Brain pericyte (primary cell): ENCODE measurements at regions not wholly inside any gene's neighbourhood (a gene's known extent, or its start where the extent isn't known, plus 50 kb on each side); places are given as distances from the start of the nearest gene placed in this dataset.

ENCODE experiments used
- DNase-seq: peaks from one replicate; pipeline ENCODE4 v3.0.0-alpha.2; 2012; ENCODE audit warnings: low read depth, low spot score

GRCh38 chr9:108002371-108002956, 512.9 kb upstream of the KLF4 start:
- peak; percentile 10 for DNase-seq

DNA sequence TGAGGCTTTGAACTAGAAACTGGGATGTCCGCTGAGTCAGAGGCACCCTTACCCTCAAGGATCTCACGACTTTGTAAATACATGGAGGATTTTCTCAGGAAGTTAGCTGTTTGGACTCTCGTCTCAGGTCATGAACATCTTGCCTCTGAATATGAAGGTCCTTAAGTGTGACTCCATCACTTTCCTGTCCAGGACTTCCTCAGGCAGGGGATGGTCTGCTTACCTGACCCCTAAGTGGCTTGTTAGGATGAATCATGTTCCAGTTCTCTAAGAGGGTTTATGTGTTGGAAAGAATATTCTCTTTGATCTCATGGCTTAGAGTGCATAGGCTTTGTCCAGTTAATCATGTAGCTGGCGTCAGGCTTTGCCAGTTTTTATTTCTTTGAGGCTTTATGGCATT, 511.7 kb upstream of the KLF4 start:
- no peak for DNase-seq

DNA sequence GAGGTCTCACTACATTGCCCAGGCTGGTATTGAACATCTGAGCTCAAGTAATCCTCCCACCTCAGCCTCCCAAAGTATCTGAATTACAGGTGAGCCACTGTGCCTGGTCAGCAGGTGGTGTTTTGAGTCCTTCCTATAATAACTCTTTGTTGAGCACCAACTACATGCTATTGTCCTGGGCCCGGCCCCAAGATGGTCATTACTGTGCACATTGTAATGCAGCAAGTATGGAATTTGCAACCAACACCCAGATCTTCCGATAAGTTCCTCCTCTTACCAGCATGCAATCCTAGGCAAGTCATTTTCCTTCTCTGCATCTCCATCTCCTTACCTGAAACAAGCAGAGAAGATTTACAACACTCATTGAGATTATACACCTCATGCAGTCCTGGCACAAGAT, 510.3 kb upstream of the KLF4 start:
- DNase-seq, result no peak

DNA sequence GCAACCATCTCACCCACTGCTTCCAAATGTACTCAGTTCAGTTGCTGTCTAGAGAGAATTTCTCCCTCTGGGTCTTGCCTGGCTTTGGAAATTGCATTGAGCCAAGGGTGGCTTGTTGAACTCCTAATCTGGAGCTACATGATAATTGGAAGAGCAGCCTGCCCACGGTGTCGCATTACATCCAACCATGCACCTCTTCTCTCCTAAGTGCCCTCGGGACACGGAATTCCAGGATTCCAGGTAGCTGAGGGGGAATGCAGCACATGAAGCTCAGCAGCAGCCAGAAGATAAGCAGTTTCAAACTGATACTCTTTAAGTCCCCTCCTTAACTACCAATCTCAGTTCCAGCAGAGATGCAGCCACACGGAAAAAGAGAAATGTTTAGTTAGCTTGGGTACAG, 509.4 kb upstream of the KLF4 start:
- no peak for DNase-seq

GRCh38 chr9:107994648-107995047, 505.1 kb upstream of the KLF4 start:
- DNase-seq, result no peak

DNA sequence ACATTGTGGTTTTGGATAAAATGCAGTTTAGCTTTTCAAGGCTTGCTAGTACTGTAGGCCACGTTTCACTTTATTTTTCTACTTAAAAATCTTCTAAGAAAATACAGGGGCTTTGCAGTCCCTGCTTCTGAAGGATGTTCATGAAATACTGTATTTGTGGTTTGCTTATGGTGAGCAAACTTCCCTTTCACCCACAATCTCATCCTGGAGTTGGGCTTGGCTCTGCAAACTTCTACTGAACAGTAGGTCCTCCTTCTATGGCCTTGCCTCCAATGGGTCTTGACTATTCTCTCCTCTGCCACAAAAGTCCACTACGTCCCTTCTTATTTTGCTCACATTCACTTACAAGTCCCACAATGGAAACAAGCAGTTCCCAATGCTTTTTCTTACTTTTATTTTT, 502.7 kb upstream of the KLF4 start:
- no peak for DNase-seq

DNA sequence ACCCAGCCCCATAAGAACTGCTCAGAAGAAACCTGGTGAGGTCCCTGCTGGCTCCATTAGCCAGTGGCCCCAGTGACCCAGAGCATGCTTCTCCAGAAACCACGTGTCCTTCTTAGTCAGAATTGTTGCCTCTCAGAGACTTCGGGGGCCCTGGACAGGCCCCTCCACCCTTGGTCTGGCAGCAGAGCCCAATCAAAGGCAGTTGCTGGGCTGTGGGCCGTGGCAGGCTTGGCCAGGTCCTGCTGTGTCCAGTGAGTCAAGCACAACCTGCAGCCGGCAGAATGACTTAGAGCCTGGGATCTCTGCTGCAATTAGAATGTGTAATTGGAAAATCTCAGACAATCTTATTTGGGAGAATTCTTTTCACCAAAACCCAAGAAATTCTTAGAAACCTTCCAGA, 502.0 kb upstream of the KLF4 start:
- no peak for DNase-seq

- DNase-seq, result no peak
Observed at GRCh38 chr9:107989544-107989943, 500.0 kb upstream of the KLF4 start.

DNA sequence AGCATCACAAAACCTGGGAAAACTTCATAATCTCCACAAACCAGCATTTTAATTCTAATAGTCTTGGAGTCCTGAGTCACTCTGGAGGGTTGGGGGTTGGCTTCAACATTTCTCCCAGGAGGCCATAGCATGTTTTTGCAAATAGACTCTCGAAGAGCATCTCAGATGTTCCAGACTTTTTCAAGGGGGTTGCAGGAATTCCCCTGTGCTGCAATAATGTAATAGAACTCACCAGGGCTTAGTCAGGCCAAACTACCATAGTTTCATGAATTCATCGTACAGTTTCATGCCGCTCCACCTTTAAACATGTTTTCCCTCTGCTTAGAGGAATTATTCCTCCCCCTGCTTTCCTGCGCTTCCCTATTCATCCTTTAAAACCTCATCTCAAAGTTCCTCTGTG, 499.5 kb upstream of the KLF4 start:
- no peak for DNase-seq

DNA sequence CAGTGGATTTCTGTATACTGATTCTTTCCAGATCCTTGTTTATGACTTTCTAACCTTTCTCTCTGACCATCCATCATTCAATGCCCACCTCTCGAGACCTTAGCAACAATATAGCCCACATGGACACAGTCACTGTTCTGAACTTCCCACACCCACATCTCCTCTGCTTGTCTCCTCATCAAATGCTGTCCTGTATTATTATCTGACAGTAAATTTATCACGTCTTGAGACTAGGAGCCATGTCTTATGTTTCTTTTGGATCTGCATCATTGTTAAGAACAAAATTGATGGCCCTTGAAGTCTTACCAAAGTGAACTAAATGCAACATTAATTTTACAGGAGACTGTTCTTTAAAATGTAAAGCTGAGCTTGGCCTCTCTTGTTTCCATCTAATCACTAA, 495.4 kb upstream of the KLF4 start:
- no peak for DNase-seq

GRCh38 chr9:107983762-107984161, 494.2 kb upstream of the KLF4 start:
- no peak for DNase-seq

DNA sequence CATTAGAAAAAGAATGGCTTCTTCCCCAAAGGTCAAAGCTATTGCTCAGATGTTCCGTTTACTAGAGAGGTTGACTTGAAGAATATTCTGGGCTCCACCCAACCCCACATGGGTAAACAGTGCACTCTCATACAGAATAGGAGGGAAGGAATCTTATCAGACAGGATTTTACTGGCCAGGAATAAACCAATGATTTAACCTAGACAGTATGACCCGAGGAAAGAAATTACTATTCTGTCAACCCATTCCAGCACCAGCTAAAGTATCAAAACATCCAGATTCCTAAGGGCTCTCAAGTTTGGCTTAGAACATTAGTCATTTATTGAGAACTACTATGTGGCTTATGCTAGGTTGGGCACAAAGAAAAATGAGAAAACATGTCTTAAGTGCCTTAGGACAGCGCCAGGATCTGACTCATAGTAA, 493.6 kb upstream of the KLF4 start:
- DNase-seq, result no peak

- no peak for DNase-seq
Observed at GRCh38 chr9:107982745-107983144, 493.2 kb upstream of the KLF4 start.

DNA sequence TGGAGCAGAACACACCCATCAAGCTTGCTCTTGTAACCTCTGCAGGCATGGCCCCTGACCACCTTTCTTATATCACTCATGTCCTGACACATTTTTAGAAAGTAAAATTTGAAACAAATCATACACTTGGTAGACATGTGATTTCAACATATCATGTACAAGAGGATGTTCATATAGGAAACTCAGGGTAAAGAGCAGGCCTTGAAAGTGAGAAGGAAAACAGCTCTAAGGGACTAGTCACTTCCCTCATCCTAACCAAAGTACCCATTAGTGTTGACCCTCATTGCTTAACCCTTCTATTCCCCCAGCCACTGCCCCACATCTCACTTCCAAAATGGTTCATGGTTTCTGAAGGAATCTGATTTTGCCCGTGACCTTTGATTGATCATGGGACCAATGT, 492.4 kb upstream of the KLF4 start:
- no peak for DNase-seq

DNA sequence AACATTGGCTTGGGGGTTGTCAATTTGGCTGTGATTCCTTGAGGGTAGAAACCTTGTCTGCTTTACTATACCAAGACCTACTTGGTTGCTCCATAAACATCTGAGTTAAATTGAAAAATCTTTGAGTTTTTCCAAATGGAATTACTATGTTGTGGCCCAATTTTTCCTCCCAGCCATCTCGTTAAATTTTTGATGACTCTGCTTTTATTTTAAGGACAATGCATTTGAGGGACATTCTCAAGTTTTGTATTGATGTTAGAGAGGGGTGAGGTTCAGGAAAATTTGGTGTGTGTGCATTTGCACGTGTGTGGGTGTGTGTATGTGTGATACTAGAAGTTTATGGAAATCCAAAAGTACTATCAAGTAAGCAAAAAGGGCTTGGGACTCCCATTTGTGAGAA, 491.4 kb upstream of the KLF4 start:
- DNase-seq, result no peak

- no peak for DNase-seq
Observed at GRCh38 chr9:107976767-107977166, 487.2 kb upstream of the KLF4 start.

GRCh38 chr9:107975426-107976010, 485.9 kb upstream of the KLF4 start:
- DNase-seq, result no peak

GRCh38 chr9:107973451-107973850, 483.9 kb upstream of the KLF4 start:
- no peak for DNase-seq

DNA sequence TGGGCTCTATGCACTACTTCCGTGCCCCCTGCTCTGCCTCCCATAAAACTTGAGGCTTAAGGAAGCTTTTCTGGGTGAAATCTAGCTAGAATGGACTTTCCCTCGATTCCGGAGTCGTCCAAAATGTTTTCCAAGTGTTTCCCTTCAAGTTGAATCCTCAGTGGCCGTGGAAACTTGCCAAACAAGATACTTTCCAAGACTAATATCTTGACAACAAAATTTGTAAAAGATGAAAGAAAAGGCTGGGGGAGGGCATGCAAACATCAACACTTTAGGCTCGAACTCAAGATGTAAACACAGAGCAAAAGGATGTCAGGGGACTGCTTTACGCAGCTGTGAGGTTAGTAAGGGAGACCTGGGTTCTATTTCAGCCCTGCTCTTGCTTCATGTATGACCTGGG, 482.8 kb upstream of the KLF4 start:
- no peak for DNase-seq

DNA sequence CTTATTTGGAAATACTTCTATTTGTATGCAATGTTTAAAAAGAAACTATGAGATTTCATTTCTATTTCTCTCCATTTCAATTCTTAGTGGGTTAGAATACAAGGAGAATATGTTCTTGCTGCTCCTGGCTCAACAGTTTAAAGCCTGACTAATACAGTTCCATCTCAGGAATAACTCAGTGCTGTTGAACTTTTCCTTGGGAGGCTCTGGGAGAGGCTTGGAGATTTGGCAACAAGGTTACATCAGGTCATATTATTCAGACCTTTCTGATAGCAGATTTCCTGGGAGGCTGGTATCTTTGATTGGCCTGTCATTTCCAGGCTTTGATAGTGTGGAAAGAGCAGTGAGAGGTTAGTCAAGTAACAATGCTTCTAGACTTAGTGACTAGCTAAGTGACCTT, 481.7 kb upstream of the KLF4 start:
- no peak for DNase-seq

- no peak for DNase-seq
Observed at GRCh38 chr9:107970726-107971125, 481.2 kb upstream of the KLF4 start.

DNA sequence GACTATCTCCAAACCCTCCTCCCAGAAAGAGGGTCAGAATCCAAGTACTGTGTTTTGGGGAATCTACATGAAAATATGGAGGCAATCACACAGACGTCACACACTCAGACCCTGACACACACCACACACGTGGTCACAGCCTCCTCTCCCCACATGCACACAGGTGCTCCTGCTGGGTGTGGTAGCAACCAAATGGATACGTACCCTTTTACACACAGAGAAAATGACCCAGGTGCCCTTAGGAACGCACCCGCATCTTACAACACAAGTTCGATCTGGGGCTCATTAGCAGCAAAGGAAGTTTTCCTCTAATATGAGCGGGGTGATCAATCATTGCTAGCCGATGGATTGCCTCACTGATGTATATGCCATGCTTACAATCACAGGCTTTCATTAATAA, 480.2 kb upstream of the KLF4 start:
- no peak for DNase-seq

DNA sequence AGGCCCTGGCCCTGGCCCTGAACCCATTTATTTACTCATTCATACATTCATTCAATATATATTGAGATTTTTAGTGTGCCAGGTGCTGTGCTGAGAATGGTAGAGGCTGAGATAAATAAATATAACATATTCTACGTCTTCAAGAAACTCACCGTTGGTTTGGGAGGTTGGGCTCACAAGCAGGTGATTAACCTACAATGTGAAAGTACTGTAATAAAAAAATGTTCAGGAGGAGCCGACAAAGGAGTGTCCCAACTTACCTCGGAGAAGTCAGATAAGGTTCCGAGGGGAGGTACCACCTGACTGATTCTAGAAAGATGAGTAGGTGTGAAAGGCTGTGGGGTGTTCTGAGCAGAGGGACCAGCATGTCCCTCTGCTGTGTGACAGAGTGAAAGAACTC, 479.6 kb upstream of the KLF4 start:
- no peak for DNase-seq

- no peak for DNase-seq
Observed at GRCh38 chr9:107963246-107963645, 473.7 kb upstream of the KLF4 start.
